Tibial nerve (tissue), 4 donors: ENCODE measurements at regions not wholly inside any gene's neighbourhood (a gene's known extent, or its start where the extent isn't known, plus 50 kb on each side); places are given as distances from the start of the nearest gene placed in this dataset.

Experiments
- DNase-seq, 2 donors: peaks; one replicate each; pipeline ENCODE4 v3.0.0-alpha.2; 2019; ENCODE audit warnings: low spot score in 2 of 2
- H3K27ac ChIP-seq, 4 donors: fragments of 200-600 bp; sonication (generic) in 3 of 4; one replicate each; pipeline ENCODE4 v1.5.1; 2017 to 2019; ENCODE audit warnings: mild to moderate bottlenecking in 1 of 4
- H3K27me3 ChIP-seq, 2 donors: fragments of 200-600 bp; sonication (generic) in 1 of 2; one replicate each; pipeline versions ENCODE4 v1.5.1 to v1.6.0; 2017 to 2019
- H3K36me3 ChIP-seq, 3 donors: fragments of 200-600 bp; sonication (generic); one replicate each; pipeline ENCODE4 v1.5.1; 2018 to 2019
- H3K4me1 ChIP-seq, 4 donors: fragments of 200-600 bp; sonication (generic) in 3 of 4; one replicate each; pipeline ENCODE4 v1.5.1; 2017 to 2019
- H3K4me3 ChIP-seq, 4 donors: fragments of 200-600 bp; sonication (generic) in 3 of 4; one replicate each; pipeline ENCODE4 v1.5.1; 2017 to 2019; ENCODE audit warnings: mild to moderate bottlenecking in 1 of 4, moderate library complexity in 1 of 4
- H3K9me3 ChIP-seq, 4 donors: fragments of 200-600 bp; sonication (generic) in 3 of 4; one replicate each; pipeline ENCODE4 v1.5.1; 2017 to 2019
- CTCF ChIP-seq, 5 experiments: fragments of 200-600 bp in 3 of 5; fragments of 450-650 bp in 2 of 5; sonication (generic) in 3 of 5; IDR thresholded peaks; one replicate each; pipeline ENCODE4 v1.5.1; 2016 to 2019; ENCODE audit warnings: antibody characterized with exemption in 5 of 5, mild to moderate bottlenecking in 3 of 5, moderate library complexity in 2 of 5
- EP300 ChIP-seq, 2 donors: sonication (generic); formaldehyde crosslinking; IDR thresholded peaks; one replicate each; pipeline ENCODE4 v1.6.1; 2017; ENCODE audit warnings: antibody characterized with exemption in 2 of 2, mild to moderate bottlenecking in 1 of 2
- POLR2A ChIP-seq, 2 donors: fragments of 450-650 bp; IDR thresholded peaks; one replicate each; pipeline ENCODE4 v1.6.1; 2017; ENCODE audit warnings: antibody characterized with exemption in 2 of 2, mild to moderate bottlenecking in 2 of 2, moderate library complexity in 2 of 2
- WGBS, 2 donors: methylation state at CpG; one replicate each; pipeline ENCODE4 v1.1.5; 2018; 5-methylcytosine and 5-hydroxymethylcytosine counted together

- Histone ChIP-seq H3K27ac (peak overlapping the region; percentile 11 to 94 (median 79)), H3K27me3 (no peaks in the 10 kb centered on the region), H3K4me1 (peaks cover 0 to 63% (median 19%) of the 10 kb centered on the region in 4 donors), H3K4me3 (peak overlapping the region in 2 of 4 donors; percentile 28 to 33), H3K36me3 (no peaks in the 10 kb centered on the region), H3K9me3 (no peaks in the 10 kb centered on the region)
- 39 to 45% methylated on average over 5 of the region's 5 CpGs for whole genome bisulfite sequencing, 2 donors
- peak in 1 of 2 donors; percentile 14 for DNase-seq
- peak in 1 of 2 donors; percentile 73 for TF ChIP-seq EP300 (IDR thresholded peaks at IDR 0.05)
- TF ChIP-seq POLR2A (IDR thresholded peaks at IDR 0.05), result no peak
Measured at GRCh38 chr9:108444400-108445358, 411.1 kb downstream of the ACTL7B start.

- Histone ChIP-seq H3K27ac (peak overlapping the region; percentile 11 to 94 (median 79)), H3K4me1 (peaks cover 0 to 68% (median 19%) of the 10 kb centered on the region in 4 donors), H3K4me3 (no peak overlapping the region)
Measured at GRCh38 chr9:108443741-108444140, 412.0 kb downstream of the ACTL7B start.

GRCh38 chr9:108443019-108443633 lies 412.7 kb downstream of the ACTL7B start:
- H3K27ac ChIP-seq, result peak overlapping the region; percentile 11 to 94 (median 79)
- peaks cover 0 to 68% (median 19%) of the 10 kb centered on the region in 4 donors for H3K4me1 ChIP-seq
- H3K36me3 ChIP-seq, result no peaks in the 10 kb centered on the region
- no peak for DNase-seq
- 29 to 31% methylated on average over 6 of the region's 6 CpGs for WGBS, 2 donors
- H3K4me3 ChIP-seq, result no peak overlapping the region
- no peak for TF ChIP-seq EP300 (IDR thresholded peaks at IDR 0.05)
- no peak for TF ChIP-seq POLR2A (IDR thresholded peaks at IDR 0.05)
- TF ChIP-seq CTCF (IDR thresholded peaks at IDR 0.05), result no peak
- H3K9me3 ChIP-seq, result no peaks in the 10 kb centered on the region
- no peaks in the 10 kb centered on the region for H3K27me3 ChIP-seq

More at GRCh38 chr9:108443741-108444140, 412.0 kb downstream of the ACTL7B start:
- H3K36me3 ChIP-seq, result no peaks in the 10 kb centered on the region
- TF ChIP-seq CTCF (IDR thresholded peaks at IDR 0.05), result no peak
- TF ChIP-seq POLR2A (IDR thresholded peaks at IDR 0.05), result no peak
- TF ChIP-seq EP300 (IDR thresholded peaks at IDR 0.05), result no peak
- WGBS, 2 donors, result 27 to 36% methylated on average over 3 of the region's 3 CpGs
- H3K27me3 ChIP-seq, result no peaks in the 10 kb centered on the region
- no peaks in the 10 kb centered on the region for H3K9me3 ChIP-seq
- DNase-seq, result no peak

GRCh38 chr9:108442627-108443018 lies 413.2 kb downstream of the ACTL7B start:
- H3K4me1 ChIP-seq, result peaks cover 0 to 68% (median 19%) of the 10 kb centered on the region in 4 donors
- DNase-seq, result no peak
- H3K27me3 ChIP-seq, result no peaks in the 10 kb centered on the region
- 78 to 82% methylated on average over 3 of the region's 3 CpGs for WGBS, 2 donors
- H3K4me3 ChIP-seq, result no peak overlapping the region
- TF ChIP-seq POLR2A (IDR thresholded peaks at IDR 0.05) (no peak), EP300 (IDR thresholded peaks at IDR 0.05) (no peak), CTCF (IDR thresholded peaks at IDR 0.05) (no peak)
- peak overlapping the region; percentile 11 to 94 (median 62) for H3K27ac ChIP-seq
- no peaks in the 10 kb centered on the region for H3K9me3 ChIP-seq
- H3K36me3 ChIP-seq, result no peaks in the 10 kb centered on the region

GRCh38 chr9:108441726-108442125 lies 414.1 kb downstream of the ACTL7B start:
- H3K27ac ChIP-seq, result peak overlapping the region in 2 of 4 donors; percentile 88 to 94
- DNase-seq, result no peak
- H3K4me3 ChIP-seq, result no peak overlapping the region
- no peaks in the 10 kb centered on the region for H3K9me3 ChIP-seq
- TF ChIP-seq POLR2A (IDR thresholded peaks at IDR 0.05) (no peak), CTCF (IDR thresholded peaks at IDR 0.05) (no peak), EP300 (IDR thresholded peaks at IDR 0.05) (no peak)
- H3K27me3 ChIP-seq, result no peaks in the 10 kb centered on the region
- peaks cover 0 to 68% (median 19%) of the 10 kb centered on the region in 4 donors for H3K4me1 ChIP-seq
- no peaks in the 10 kb centered on the region for H3K36me3 ChIP-seq
